NCI-H82 treated with DMSO at 0.1 percent for 48 hours (cell line): ENCODE measurements at regions not wholly inside any gene's neighbourhood (a gene's known extent, or its start where the extent isn't known, plus 50 kb on each side); places are given as distances from the start of the nearest gene placed in this dataset.

Experiments
- DNase-seq: peaks from one replicate; lab custom pipeline; 2025; ENCODE audit not compliant: unreplicated experiment; lab: John Stamatoyannopoulos, UW

DNA sequence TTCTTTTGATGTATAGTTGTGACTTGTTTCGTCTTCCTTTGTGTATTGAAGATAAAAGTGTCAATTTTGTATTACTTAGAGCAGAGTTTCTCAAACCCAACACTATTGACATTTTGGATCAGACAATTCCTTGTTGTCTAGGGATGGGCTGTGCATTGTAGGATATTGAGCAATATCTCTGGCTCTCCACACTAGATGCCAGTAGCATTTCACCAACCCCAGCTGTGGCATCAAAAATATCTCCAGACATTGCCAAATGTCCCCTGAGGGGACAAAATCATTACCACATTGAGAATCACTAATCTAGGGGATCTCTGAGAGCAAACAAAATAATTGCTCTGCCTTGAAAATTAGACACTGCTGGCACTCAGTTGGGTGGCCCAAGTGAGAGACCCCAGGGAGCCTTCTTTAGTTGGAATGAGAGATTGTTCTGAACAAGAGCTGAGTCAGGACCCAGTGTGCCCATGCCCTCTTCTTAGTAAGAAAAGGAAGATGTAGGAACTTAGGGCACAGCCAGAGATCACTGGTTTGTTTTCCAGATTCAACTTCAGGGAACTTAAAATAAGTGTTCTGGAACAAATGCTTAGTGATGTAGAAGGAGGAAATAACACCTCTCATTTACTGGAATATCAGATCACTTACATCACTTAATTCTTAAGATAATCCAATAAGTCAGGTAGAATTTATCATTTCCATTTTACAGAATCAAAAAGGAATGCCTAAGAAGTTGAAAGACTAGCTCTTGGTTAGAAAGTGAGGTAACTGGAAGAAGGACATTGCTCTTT, 466.6 kb upstream of the TNP1 start:
- no peak for DNase-seq

GRCh38 chr2:217325816-217326215, 466.0 kb upstream of the TNP1 start:
- no peak for DNase-seq

GRCh38 chr2:217325251-217325650, 465.4 kb upstream of the TNP1 start:
- no peak for DNase-seq

- no peak for DNase-seq
Measured at GRCh38 chr2:217316743-217317142, 456.9 kb upstream of the TNP1 start.

DNA sequence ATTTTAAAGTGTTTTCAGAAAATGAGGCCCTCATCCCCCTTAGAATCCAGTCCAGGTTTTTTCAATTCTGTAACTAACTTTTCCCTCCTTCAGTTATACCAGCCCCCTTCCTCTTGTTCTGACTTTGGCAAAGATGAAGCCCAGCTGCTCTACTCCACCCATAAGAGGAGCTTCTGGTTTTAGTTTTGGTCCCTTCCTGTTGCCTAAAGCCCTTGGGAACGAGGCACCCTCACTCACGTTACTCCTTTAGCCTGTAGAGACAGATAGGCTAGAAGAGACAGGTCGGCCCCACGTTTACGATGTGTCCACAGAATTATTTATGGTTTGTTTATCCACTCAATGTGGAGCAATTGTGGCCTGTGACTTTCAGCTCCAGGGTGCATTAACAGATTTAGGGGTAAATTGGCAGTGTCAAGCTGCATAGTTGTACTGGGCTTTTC, 454.2 kb upstream of the TNP1 start:
- DNase-seq = no peak

- DNase-seq = no peak
Measured at GRCh38 chr2:217313386-217313785, 453.5 kb upstream of the TNP1 start.

DNA sequence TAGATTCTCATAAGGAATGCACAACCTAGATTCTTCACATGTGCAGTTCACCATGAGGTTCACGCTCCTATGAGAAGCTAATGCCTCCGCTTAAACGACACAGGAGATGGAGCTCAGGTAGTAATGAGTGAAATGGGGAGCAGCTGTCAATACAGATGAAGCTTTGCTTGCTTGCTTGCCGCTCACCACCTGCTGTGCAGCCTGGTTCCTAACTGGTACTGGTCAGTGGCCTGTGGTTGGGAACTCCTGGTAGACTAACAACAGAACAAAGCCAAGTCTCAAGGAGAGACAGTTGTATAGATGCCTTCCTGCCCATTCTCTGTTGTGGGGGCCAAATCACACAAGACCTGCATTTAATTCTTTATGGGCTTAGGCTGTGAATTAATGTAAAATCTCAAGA, 449.2 kb upstream of the TNP1 start:
- DNase-seq = no peak

- no peak for DNase-seq
Measured at GRCh38 chr2:217307023-217307422, 447.2 kb upstream of the TNP1 start.

DNA sequence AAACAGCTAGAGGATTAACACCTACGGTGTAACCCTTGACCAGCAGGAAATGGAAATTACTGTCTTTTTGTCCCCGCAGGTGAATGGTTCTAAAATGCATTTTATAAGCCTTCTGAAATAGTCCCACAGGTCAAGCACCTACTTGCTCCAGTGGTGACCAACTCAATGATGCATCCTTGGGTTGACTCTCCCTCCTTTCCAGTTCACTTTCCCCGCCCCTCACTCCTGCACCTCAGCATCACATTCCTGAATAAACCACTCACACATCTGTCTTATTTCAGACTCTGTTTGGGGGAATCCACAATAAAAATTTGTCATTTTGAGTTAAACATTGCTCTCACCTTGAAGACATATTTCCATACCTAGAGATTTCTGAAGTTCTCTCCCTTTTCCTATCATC, 446.0 kb upstream of the TNP1 start:
- no peak for DNase-seq

DNA sequence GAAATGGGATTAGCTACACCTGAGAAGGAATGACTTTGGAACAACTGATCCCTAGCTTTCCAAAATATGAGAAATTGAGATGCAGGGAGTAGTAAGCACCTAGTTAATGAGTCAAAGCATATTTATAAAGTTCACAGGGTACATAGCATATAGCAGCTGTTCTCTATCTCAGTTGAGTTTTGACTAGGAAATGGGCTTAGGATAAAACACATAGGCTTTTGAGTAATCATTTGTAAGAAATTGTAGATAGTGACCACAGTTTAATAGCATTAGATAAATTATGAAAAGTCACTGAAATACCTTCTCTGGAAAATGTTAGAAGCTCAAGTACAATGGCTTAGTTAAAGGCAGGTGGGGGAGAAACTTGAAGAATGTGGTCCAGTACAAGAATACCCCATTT, 444.7 kb upstream of the TNP1 start:
- DNase-seq = no peak

DNA sequence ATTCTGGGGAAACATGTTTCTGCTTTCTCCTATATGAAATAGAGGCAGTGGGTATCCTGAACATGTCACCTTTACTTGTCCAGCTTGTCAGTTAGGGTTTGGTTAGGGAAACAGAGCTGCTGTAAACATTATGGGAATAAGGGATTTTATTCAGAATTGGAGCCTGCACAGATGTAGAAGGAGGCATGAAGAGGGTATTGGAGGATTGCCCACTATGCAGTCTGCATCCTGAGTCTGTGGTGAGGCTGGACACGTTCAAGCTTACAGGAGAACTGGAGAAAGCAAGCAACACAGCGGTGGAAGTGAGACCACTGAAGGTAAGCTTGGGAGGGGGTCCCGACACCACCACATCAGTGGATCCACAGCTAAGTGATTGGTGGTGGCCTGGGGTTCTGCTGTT, 443.0 kb upstream of the TNP1 start:
- no peak for DNase-seq

GRCh38 chr2:217301142-217301925, 441.5 kb upstream of the TNP1 start:
- no peak for DNase-seq

DNA sequence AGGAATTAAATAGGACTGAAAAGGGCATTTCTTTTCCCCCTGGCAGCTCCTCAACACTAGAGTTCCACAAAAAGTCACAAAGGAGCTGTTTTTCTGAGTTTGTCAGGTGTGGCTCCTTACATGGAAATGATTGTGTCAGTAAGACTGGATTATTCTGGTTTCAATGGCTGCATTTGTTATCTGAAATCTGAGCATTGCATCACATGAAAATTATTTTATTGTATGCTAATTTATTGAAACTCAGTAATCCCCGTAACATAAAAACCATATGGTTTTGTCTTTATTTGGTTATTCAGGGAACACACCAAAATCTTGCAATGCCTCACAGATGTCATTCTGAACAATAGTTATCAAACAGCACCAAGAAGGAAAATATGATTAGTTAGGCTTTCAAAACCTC, 439.7 kb upstream of the TNP1 start:
- DNase-seq = no peak

DNA sequence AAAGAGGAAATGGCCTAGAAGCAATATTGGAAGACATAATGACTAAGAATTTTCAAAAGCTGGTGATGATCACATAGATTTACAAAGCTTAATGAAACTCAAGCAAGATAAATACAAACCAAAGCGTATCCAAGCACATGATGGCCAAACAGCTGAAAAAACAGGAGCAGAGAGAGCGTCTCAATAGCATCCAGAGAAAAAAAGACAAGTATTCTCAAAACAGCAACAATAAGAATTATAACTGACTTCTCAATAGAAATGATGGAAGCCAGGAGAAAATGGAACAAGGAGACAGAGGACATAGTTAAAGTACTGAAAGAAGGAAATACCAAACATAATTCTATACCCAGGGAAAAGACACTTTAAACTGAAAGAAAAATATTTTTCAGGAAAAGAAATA, 437.2 kb upstream of the TNP1 start:
- no peak for DNase-seq

DNA sequence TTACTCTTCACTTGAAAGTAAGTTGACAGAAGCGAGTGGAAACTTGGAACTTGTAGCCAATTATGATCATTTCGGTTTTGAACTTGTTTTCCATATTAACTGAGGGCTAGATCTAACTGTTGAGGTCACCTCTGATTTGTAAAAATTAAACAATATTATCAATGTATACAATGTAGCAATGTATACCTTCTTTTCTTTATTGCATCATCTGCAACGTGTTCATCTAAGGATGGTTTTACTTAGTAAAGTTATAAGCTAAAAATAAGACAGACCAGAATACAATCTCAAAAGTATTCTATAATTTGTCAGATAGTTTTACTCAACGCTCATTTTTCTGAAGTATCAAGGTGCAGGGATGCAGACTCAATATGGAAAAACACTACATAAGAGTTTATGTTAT, 435.0 kb upstream of the TNP1 start:
- DNase-seq = no peak

GRCh38 chr2:217294211-217294610, 434.3 kb upstream of the TNP1 start:
- no peak for DNase-seq

- DNase-seq = no peak
Measured at GRCh38 chr2:217293607-217294006, 433.7 kb upstream of the TNP1 start.

GRCh38 chr2:217293046-217293445, 433.2 kb upstream of the TNP1 start:
- no peak for DNase-seq

- no peak for DNase-seq
Measured at GRCh38 chr2:217291259-217291658, 431.4 kb upstream of the TNP1 start.

GRCh38 chr2:217290467-217290866, 430.6 kb upstream of the TNP1 start:
- no peak for DNase-seq

- DNase-seq = peak; percentile 75
Measured at GRCh38 chr2:217289907-217290280, 430.0 kb upstream of the TNP1 start.

GRCh38 chr2:217289177-217289906, 429.5 kb upstream of the TNP1 start:
- no peak for DNase-seq
